ENCODE measurements at regions not wholly inside any gene's neighbourhood (a gene's known extent, or its start where the extent isn't known, plus 50 kb on each side); places are given as distances from the start of the nearest gene placed in this dataset.

GRCh38 chr1:38129971-38130370 lies 83.4 kb upstream of the POU3F1 start:
- no peak overlapping the region for H3K4me3 ChIP-seq (ENCODE audit: low read depth, low read length)
- DNase-seq (ENCODE audit: low read depth): no peak
- TF ChIP-seq CTCF (conservative IDR thresholded peaks at IDR 0.05; ENCODE audit: low read depth, low read length): no peak

- H3K4me3 ChIP-seq (ENCODE audit: low read depth, low read length): no peak overlapping the region
- TF ChIP-seq CTCF (conservative IDR thresholded peaks at IDR 0.05; ENCODE audit: low read depth, low read length): peak; percentile 43
- no peak for DNase-seq (ENCODE audit: low read depth)
Measured at GRCh38 chr1:38129473-38129872, 82.9 kb upstream of the POU3F1 start.

DNA sequence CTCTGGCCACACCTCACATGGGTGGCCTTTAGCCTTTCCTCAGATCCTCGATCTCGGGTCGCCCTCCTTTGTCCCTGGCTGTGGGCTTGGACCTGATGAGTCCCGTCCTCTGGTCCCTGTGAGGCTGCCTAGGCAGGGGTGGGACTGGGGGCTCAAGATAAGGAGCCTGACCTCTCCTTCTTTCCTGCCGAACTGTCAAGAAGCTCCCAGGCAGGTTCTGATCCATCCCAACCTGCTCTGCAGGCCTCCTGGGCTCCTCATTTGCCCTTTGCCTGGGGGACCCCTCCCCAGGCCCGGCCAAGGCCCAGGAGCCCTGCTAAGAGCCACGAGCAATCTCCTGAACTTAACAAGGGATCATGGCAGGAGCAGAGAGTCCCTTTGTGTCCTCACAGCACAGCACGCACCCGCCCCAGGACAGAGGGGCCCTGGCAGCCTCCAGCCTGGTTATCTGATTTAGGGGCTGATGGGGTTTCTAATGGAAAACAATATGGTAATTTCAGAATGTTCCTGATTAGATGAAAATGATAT lies 82.4 kb upstream of the POU3F1 start:
- H3K4me3 ChIP-seq (ENCODE audit: low read depth, low read length): no peak overlapping the region
- no peak for DNase-seq (ENCODE audit: low read depth)
- no peak for TF ChIP-seq CTCF (conservative IDR thresholded peaks at IDR 0.05; ENCODE audit: low read depth, low read length)

- no peak for TF ChIP-seq CTCF (conservative IDR thresholded peaks at IDR 0.05; ENCODE audit: low read depth, low read length)
- no peak for DNase-seq (ENCODE audit: low read depth)
- no peak overlapping the region for H3K4me3 ChIP-seq (ENCODE audit: low read depth, low read length)
Measured at GRCh38 chr1:38128511-38128910, 81.9 kb upstream of the POU3F1 start.

- no peak for DNase-seq (ENCODE audit: low read depth)
- H3K4me3 ChIP-seq (ENCODE audit: low read depth, low read length): no peak overlapping the region
- TF ChIP-seq CTCF (conservative IDR thresholded peaks at IDR 0.05; ENCODE audit: low read depth, low read length): no peak
Measured at GRCh38 chr1:38127428-38127827, 80.8 kb upstream of the POU3F1 start.

- no peak for DNase-seq (ENCODE audit: low read depth)
- TF ChIP-seq CTCF (conservative IDR thresholded peaks at IDR 0.05; ENCODE audit: low read depth, low read length): no peak
- no peak overlapping the region for H3K4me3 ChIP-seq (ENCODE audit: low read depth, low read length)
Measured at GRCh38 chr1:38126970-38127369, 80.4 kb upstream of the POU3F1 start.

- no peak overlapping the region for H3K4me3 ChIP-seq (ENCODE audit: low read depth, low read length)
- DNase-seq (ENCODE audit: low read depth): no peak
- no peak for TF ChIP-seq CTCF (conservative IDR thresholded peaks at IDR 0.05; ENCODE audit: low read depth, low read length)
Measured at GRCh38 chr1:38125837-38126520, 79.4 kb upstream of the POU3F1 start.
